ENCODE measurements at regions not wholly inside any gene's neighbourhood (a gene's known extent, or its start where the extent isn't known, plus 50 kb on each side); places are given as distances from the start of the nearest gene placed in this dataset.

DNA sequence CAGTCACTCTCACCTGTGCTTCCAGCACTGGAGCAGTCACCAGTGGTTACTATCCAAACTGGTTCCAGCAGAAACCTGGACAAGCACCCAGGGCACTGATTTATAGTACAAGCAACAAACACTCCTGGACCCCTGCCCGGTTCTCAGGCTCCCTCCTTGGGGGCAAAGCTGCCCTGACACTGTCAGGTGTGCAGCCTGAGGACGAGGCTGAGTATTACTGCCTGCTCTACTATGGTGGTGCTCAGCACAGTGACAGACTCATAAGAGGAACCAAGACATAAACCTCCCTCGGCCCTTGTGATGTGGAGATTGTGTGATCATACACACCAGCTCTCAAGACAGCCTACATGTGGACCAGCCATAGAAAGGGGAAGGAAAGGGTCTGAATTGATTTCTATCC lies 113.3 kb downstream of the ZNF280B start:
- POLR2A ChIA-PET (ENCODE audit: unreplicated experiment): no interaction called here
- H3K4me1 ChIP-seq (ENCODE audit: control insufficient read depth, insufficient read depth, low read length): peaks cover 3% of the 10 kb centered on the region; the same call in 1 of the 2 replicates
- no peaks in the 10 kb centered on the region for H3K79me1 ChIP-seq (ENCODE audit: low read depth in 1 of 2, low read length in 2 of 2)
- peaks cover 8% of the 10 kb centered on the region for H3K27me3 ChIP-seq (ENCODE audit: control insufficient read depth, insufficient read depth, low read length)
- no peak overlapping the region for H3K23ac ChIP-seq (ENCODE audit: low read depth, low read length)
- H3K4me2 ChIP-seq (ENCODE audit: low read depth, low read length): no peak overlapping the region
- H3K4me3 ChIP-seq (ENCODE audit: insufficient read depth, low read depth, low read length): no peak overlapping the region
- H3K9me3 ChIP-seq (ENCODE audit: control insufficient read depth, insufficient read depth, low read length): no peaks in the 10 kb centered on the region
- DNase-seq: no peak
- no peaks in the 10 kb centered on the region for H4K20me1 ChIP-seq (ENCODE audit: insufficient read depth, low read length)
- no peak overlapping the region for H2BK5ac ChIP-seq (ENCODE audit: low read depth, low read length, poor library complexity, severe bottlenecking)
- H2AK9ac ChIP-seq (replicated peaks; ENCODE audit: low read depth, low read length, poor library complexity): no peak overlapping the region
- H3K4ac ChIP-seq (ENCODE audit: low read depth, low read length): no peak overlapping the region
- in situ Hi-C loops (cut with MboI; ENCODE audit: low sequenced_read_pairs) (loop anchor here (5.0 kb wide), 1 partner anchor 48 kb away; no protein-coding TSS in a partner anchor), dilution Hi-C loops (cut with HindIII; ENCODE audit: low sequenced_read_pairs, unreplicated experiment) (no loop called here), intact Hi-C loops (cut with micrococcal nuclease) (no loop called here)
- WGBS, 2 experiments (ENCODE audit: extremely low coverage in 2 of 2, insufficient read length in 1 of 2): no CpG with 5 or more reads among the region's 3 CpGs
- no peak overlapping the region for H4K8ac ChIP-seq (ENCODE audit: low read depth in 2 of 2, low read length in 2 of 2)
- H2AFZ ChIP-seq (replicated peaks; ENCODE audit: low read length, poor library complexity): no peak overlapping the region
- H2AK5ac ChIP-seq (ENCODE audit: low read depth, low read length): no peak overlapping the region
- ATAC-seq (ENCODE audit: low read depth): no peak
- H3K9ac ChIP-seq (ENCODE audit: low read depth, low read length): no peak overlapping the region
- H3K18ac ChIP-seq (ENCODE audit: low read depth, low read length): no peak overlapping the region
- H3K9me1 ChIP-seq (ENCODE audit: insufficient read depth, low read length): no peaks in the 10 kb centered on the region
- no peak overlapping the region for H4K91ac ChIP-seq (ENCODE audit: insufficient read depth, low read depth, low read length)
- no peak for TF ChIP-seq MXI1 (IDR thresholded peaks at IDR 0.05; ENCODE audit: borderline replicate concordance, low read depth, low read length)
- TF ChIP-seq, protein P1, sequence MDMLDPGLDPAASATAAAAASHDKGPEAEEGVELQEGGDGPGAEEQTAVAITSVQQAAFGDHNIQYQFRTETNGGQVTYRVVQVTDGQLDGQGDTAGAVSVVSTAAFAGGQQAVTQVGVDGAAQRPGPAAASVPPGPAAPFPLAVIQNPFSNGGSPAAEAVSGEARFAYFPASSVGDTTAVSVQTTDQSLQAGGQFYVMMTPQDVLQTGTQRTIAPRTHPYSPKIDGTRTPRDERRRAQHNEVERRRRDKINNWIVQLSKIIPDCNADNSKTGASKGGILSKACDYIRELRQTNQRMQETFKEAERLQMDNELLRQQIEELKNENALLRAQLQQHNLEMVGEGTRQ (IDR thresholded peaks at IDR 0.05; ENCODE audit: low read depth, low read length): no peak
- TF ChIP-seq POLR2A (IDR thresholded peaks at IDR 0.05; ENCODE audit: low read depth, low read length): no peak
- no peak overlapping the region for H2BK120ac ChIP-seq (ENCODE audit: low read depth, low read length)
- no peaks in the 10 kb centered on the region for H3K36me3 ChIP-seq (ENCODE audit: control insufficient read depth, insufficient read depth, low read length)
- no peak overlapping the region for H4K5ac ChIP-seq (ENCODE audit: low read depth, low read length)
- H3K56ac ChIP-seq (ENCODE audit: extremely low read depth, insufficient read depth, low read length): no peak overlapping the region
- no peak overlapping the region for H3K27ac ChIP-seq (ENCODE audit: insufficient read depth, low read length)
- H2BK20ac ChIP-seq (ENCODE audit: low read depth, low read length): no peak overlapping the region
- CTCF ChIA-PET: no interaction called here
- H3K14ac ChIP-seq (replicated peaks; ENCODE audit: low read depth, low read length): no peak overlapping the region
- no TSS peak for BruUV-seq (replicated peaks)
- no peak overlapping the region for H2BK15ac ChIP-seq (ENCODE audit: low read depth, low read length)

Data from IMR-90 (cell line).